Astrocyte (in vitro differentiated cells and primary cell): ENCODE measurements at regions not wholly inside any gene's neighbourhood (a gene's known extent, or its start where the extent isn't known, plus 50 kb on each side); places are given as distances from the start of the nearest gene placed in this dataset.

Experiments used
- DNase-seq: peaks from one replicate; pipeline ENCODE4 v3.0.0-alpha.2; 2010; ENCODE audit warnings: low read depth
- FAIRE-seq: peaks from 2 replicates; lab custom pipeline; 2011; peaks lifted over from hg19 to GRCh38; lab: Jason Lieb, UNC
- H2AFZ ChIP-seq: 2 replicates; pipeline ENCODE4 v1.6.0; 2012; ENCODE audit warnings: low read depth, low read length, inconsistent platforms
- H3K27ac ChIP-seq: 2 replicates; pipeline ENCODE4 v1.5.1; 2011; ENCODE audit warnings: low read depth, low read length, inconsistent platforms
- H3K27me3 ChIP-seq: 2 replicates; pipeline ENCODE4 v1.6.0; 2011; ENCODE audit warnings: low read length, inconsistent platforms; ENCODE audit not compliant: insufficient read depth
- H3K36me3 ChIP-seq: 2 replicates; pipeline ENCODE4 v1.5.1; 2011; ENCODE audit warnings: low read length, inconsistent platforms; ENCODE audit not compliant: insufficient read depth
- H3K4me1 ChIP-seq: 2 replicates; pipeline ENCODE4 v1.5.1; 2011; ENCODE audit warnings: low read length, inconsistent platforms; ENCODE audit not compliant: insufficient read depth
- H3K4me2 ChIP-seq: 2 replicates; pipeline ENCODE4 v1.6.0; 2012; ENCODE audit warnings: low read length, inconsistent platforms
- H3K4me3 ChIP-seq: 2 replicates; pipeline ENCODE4 v1.5.1; 2011; ENCODE audit warnings: low read depth, mild to moderate bottlenecking, low read length, inconsistent platforms; ENCODE audit not compliant: insufficient read depth
- H3K79me2 ChIP-seq: 2 replicates; pipeline ENCODE4 v1.6.0; 2012; ENCODE audit warnings: mild to moderate bottlenecking, low read length, inconsistent platforms; ENCODE audit not compliant: insufficient read depth
- H3K9ac ChIP-seq: 2 replicates; pipeline ENCODE4 v1.6.0; 2012; ENCODE audit warnings: mild to moderate bottlenecking, low read length, inconsistent platforms
- H3K9me3 ChIP-seq: 2 replicates; pipeline ENCODE4 v1.5.1; 2012; ENCODE audit warnings: low read depth, mild to moderate bottlenecking, low read length, inconsistent platforms; ENCODE audit not compliant: insufficient read depth
- H4K20me1 ChIP-seq: 2 replicates; pipeline ENCODE4 v1.6.0; 2012; ENCODE audit warnings: low read length, inconsistent platforms; ENCODE audit not compliant: insufficient read depth
- H3K27ac Mint-ChIP-seq: one replicate; pipeline ENCODE4 v1.8.0; 2021; ENCODE audit warnings: mild to moderate bottlenecking, mixed read lengths; ENCODE audit not compliant: unreplicated experiment
- H3K27me3 Mint-ChIP-seq: one replicate; pipeline ENCODE4 v1.8.0; 2021; ENCODE audit warnings: low read depth, mixed read lengths; ENCODE audit not compliant: unreplicated experiment
- H3K36me3 Mint-ChIP-seq: one replicate; pipeline ENCODE4 v1.8.0; 2021; ENCODE audit warnings: low read depth, mixed read lengths; ENCODE audit not compliant: unreplicated experiment
- H3K4me1 Mint-ChIP-seq: one replicate; pipeline ENCODE4 v1.8.0; 2021; ENCODE audit warnings: low read depth, mixed read lengths; ENCODE audit not compliant: unreplicated experiment
- H3K4me3 Mint-ChIP-seq: one replicate; pipeline ENCODE4 v1.8.0; 2021; ENCODE audit warnings: mild to moderate bottlenecking, moderate library complexity, mixed read lengths; ENCODE audit not compliant: unreplicated experiment
- H3K9me3 Mint-ChIP-seq: one replicate; pipeline ENCODE4 v1.8.0; 2021; ENCODE audit warnings: mild to moderate bottlenecking, mixed read lengths; ENCODE audit not compliant: unreplicated experiment
- EZH2 ChIP-seq: IDR thresholded peaks from 2 replicates; pipeline ENCODE4 v1.6.1; 2012; ENCODE audit warnings: mild to moderate bottlenecking, low read length, inconsistent platforms; ENCODE audit not compliant: insufficient read depth
- TF ChIP-seq, protein P1 (sequence below): IDR thresholded peaks from 2 replicates; pipeline ENCODE4 v1.5.1; 2011; ENCODE audit warnings: low read depth, mild to moderate bottlenecking, inconsistent platforms, low read length, moderate library complexity; ENCODE audit not compliant: insufficient read depth

- Mint-ChIP-seq H3K27ac (no peak overlapping the region), H3K27me3 (no peaks in the 10 kb centered on the region), H3K4me3 (no peak overlapping the region), H3K9me3 (peaks cover 3% of the 10 kb centered on the region), H3K36me3 (no peaks in the 10 kb centered on the region), H3K4me1 (no peaks in the 10 kb centered on the region)
- no peak overlapping the region for H3K4me3 ChIP-seq
- no peak for FAIRE-seq
- no peak overlapping the region for H2AFZ ChIP-seq
- no peaks in the 10 kb centered on the region for H3K4me1 ChIP-seq
- H3K79me2 ChIP-seq = no peaks in the 10 kb centered on the region
- H3K9ac ChIP-seq = no peak overlapping the region
- no peak for DNase-seq
- no peak overlapping the region for H3K4me2 ChIP-seq
- H4K20me1 ChIP-seq = no peaks in the 10 kb centered on the region
- H3K27ac ChIP-seq = no peak overlapping the region
- no peak for TF ChIP-seq EZH2
- TF ChIP-seq, protein P1, sequence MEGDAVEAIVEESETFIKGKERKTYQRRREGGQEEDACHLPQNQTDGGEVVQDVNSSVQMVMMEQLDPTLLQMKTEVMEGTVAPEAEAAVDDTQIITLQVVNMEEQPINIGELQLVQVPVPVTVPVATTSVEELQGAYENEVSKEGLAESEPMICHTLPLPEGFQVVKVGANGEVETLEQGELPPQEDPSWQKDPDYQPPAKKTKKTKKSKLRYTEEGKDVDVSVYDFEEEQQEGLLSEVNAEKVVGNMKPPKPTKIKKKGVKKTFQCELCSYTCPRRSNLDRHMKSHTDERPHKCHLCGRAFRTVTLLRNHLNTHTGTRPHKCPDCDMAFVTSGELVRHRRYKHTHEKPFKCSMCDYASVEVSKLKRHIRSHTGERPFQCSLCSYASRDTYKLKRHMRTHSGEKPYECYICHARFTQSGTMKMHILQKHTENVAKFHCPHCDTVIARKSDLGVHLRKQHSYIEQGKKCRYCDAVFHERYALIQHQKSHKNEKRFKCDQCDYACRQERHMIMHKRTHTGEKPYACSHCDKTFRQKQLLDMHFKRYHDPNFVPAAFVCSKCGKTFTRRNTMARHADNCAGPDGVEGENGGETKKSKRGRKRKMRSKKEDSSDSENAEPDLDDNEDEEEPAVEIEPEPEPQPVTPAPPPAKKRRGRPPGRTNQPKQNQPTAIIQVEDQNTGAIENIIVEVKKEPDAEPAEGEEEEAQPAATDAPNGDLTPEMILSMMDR = no peak
- H3K27me3 ChIP-seq = no peaks in the 10 kb centered on the region
- H3K36me3 ChIP-seq = no peaks in the 10 kb centered on the region
- no peaks in the 10 kb centered on the region for H3K9me3 ChIP-seq
Observed at GRCh38 chr13:90770334-90770733, 577.2 kb upstream of the MIR17HG start.

GRCh38 chr13:90773681-90774080 is 573.8 kb upstream of the MIR17HG start:
- H3K27me3 ChIP-seq = no peaks in the 10 kb centered on the region
- H3K4me2 ChIP-seq = no peak overlapping the region
- H3K4me3 Mint-ChIP-seq = no peak overlapping the region
- peaks cover 3% of the 10 kb centered on the region for H3K9me3 Mint-ChIP-seq
- H3K4me1 Mint-ChIP-seq = no peaks in the 10 kb centered on the region
- H3K4me1 ChIP-seq = no peaks in the 10 kb centered on the region
- H3K36me3 ChIP-seq = no peaks in the 10 kb centered on the region
- H3K27ac Mint-ChIP-seq = no peak overlapping the region
- H3K27ac ChIP-seq = no peak overlapping the region
- no peak for FAIRE-seq
- no peak overlapping the region for H3K4me3 ChIP-seq
- no peak overlapping the region for H3K9ac ChIP-seq
- H2AFZ ChIP-seq = no peak overlapping the region
- TF ChIP-seq, protein P1 = no peak
- no peak for TF ChIP-seq EZH2
- no peaks in the 10 kb centered on the region for H3K79me2 ChIP-seq
- H3K9me3 ChIP-seq = no peaks in the 10 kb centered on the region
- no peaks in the 10 kb centered on the region for H4K20me1 ChIP-seq
- H3K27me3 Mint-ChIP-seq = no peaks in the 10 kb centered on the region
- H3K36me3 Mint-ChIP-seq = no peaks in the 10 kb centered on the region
- DNase-seq = no peak

GRCh38 chr13:90776051-90776748 is 571.3 kb upstream of the MIR17HG start:
- Mint-ChIP-seq H3K4me3 (no peak overlapping the region), H3K27ac (no peak overlapping the region), H3K36me3 (no peaks in the 10 kb centered on the region), H3K27me3 (no peaks in the 10 kb centered on the region), H3K4me1 (no peaks in the 10 kb centered on the region), H3K9me3 (peaks cover 3% of the 10 kb centered on the region)
- no peak overlapping the region for H3K27ac ChIP-seq
- no peak for TF ChIP-seq EZH2
- TF ChIP-seq, protein P1 = no peak
- H2AFZ ChIP-seq = no peak overlapping the region
- H4K20me1 ChIP-seq = no peaks in the 10 kb centered on the region
- no peaks in the 10 kb centered on the region for H3K79me2 ChIP-seq
- H3K36me3 ChIP-seq = no peaks in the 10 kb centered on the region
- H3K27me3 ChIP-seq = no peaks in the 10 kb centered on the region
- H3K4me1 ChIP-seq = no peaks in the 10 kb centered on the region
- DNase-seq (no peak), FAIRE-seq (no peak)
- no peak overlapping the region for H3K9ac ChIP-seq
- no peaks in the 10 kb centered on the region for H3K9me3 ChIP-seq
- H3K4me3 ChIP-seq = no peak overlapping the region
- H3K4me2 ChIP-seq = no peak overlapping the region
